ENCODE measurements at regions not wholly inside any gene's neighbourhood (a gene's known extent, or its start where the extent isn't known, plus 50 kb on each side); places are given as distances from the start of the nearest gene placed in this dataset.

GRCh38 chr11:130782361-130783222 is 133.7 kb downstream of the SNX19 start:
- DNase-seq (ENCODE audit: extremely low read depth, low read depth), result no peak
- no peak for TF ChIP-seq CTCF (IDR thresholded peaks at IDR 0.05; ENCODE audit: low read depth, low read length)

- DNase-seq (ENCODE audit: extremely low read depth, low read depth), result no peak
- TF ChIP-seq CTCF (IDR thresholded peaks at IDR 0.05; ENCODE audit: low read depth, low read length), result no peak
Measured at GRCh38 chr11:130783323-130783722, 133.0 kb downstream of the SNX19 start.

DNA sequence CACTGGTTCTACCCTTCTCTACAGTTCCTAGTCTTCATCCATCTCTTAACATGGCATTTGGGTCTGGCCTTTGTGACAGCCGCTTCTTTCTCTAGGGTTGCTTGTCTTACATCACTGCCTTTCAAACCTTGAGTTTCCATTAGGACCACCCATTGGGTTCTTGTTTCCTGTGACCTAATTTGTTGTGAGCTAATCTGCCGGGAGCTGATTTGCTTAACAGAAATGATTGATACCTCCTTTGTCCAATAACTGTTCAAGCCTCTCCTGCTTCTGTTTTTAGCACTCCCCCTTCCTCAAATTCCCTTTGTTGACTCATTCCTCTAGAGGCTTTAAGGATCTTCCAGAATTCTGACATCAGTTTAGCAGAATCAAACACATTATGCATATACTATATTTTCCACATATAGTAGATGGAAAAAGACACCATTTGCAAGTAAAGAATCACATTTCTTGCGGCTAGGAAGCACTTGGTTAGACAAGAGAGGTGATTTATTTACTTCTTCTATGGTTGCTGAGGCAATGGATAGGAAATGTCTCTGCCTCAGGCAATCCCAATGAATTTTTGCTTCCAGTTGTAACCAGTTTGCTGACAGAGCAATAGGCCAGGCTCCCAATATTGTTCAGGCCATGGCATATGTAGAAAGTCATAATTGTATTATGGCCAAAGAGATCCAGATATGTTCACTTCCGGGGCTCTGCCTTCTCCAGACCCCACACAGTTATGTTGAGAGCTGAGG is 130.7 kb downstream of the SNX19 start:
- no peak for TF ChIP-seq CTCF (IDR thresholded peaks at IDR 0.05; ENCODE audit: low read depth, low read length)

GRCh38 chr11:130786586-130786985 is 129.7 kb downstream of the SNX19 start:
- DNase-seq (ENCODE audit: extremely low read depth, low read depth), result no peak
- TF ChIP-seq CTCF (IDR thresholded peaks at IDR 0.05; ENCODE audit: low read depth, low read length), result no peak

More for the DNA sequence above, 130.7 kb downstream of the SNX19 start:
- DNase-seq (ENCODE audit: extremely low read depth, low read depth), result no peak

DNA sequence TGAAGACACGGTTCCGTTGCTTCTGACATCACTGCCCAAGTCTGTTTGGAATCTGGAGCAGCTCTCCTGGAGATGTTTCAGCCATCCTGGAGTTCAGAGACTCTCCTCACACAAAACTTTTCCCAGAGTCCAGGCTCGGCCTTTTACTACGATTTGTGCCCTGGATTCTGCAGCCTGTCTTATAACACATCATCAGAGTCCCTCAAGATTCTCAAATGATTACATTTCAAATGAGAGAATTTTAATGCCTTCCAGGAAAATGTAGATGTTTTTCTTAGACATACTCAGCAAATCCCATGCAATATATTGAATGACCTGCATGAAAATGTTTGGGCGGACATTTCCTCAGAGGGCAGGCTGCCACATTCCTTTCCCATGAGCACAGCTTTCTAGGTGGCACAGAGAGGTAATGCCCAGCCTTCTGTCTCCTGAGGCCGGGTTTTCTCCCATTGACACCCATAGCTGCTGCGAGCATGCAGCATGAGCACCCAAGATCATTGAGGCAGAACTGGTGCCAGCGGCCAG is 129.1 kb downstream of the SNX19 start:
- no peak for DNase-seq (ENCODE audit: extremely low read depth, low read depth)

GRCh38 chr11:130787973-130788570 is 128.2 kb downstream of the SNX19 start:
- no peak for TF ChIP-seq CTCF (IDR thresholded peaks at IDR 0.05; ENCODE audit: low read depth, low read length)
- DNase-seq (ENCODE audit: extremely low read depth, low read depth), result no peak

More for the DNA sequence above, 129.1 kb downstream of the SNX19 start:
- TF ChIP-seq CTCF (IDR thresholded peaks at IDR 0.05; ENCODE audit: low read depth, low read length), result no peak

All from AG09319 (cell line).